ENCODE measurements at regions not wholly inside any gene's neighbourhood (a gene's known extent, or its start where the extent isn't known, plus 50 kb on each side); places are given as distances from the start of the nearest gene placed in this dataset.
A peak's percentile ranks its signal among the peaks of the same experiment; 100 is the strongest.
"Not testable (repeated sequence)": the region's sequence is repeated elsewhere in the genome, so short reads cannot be mapped to it uniquely, and the experiment has no call there.

DNA sequence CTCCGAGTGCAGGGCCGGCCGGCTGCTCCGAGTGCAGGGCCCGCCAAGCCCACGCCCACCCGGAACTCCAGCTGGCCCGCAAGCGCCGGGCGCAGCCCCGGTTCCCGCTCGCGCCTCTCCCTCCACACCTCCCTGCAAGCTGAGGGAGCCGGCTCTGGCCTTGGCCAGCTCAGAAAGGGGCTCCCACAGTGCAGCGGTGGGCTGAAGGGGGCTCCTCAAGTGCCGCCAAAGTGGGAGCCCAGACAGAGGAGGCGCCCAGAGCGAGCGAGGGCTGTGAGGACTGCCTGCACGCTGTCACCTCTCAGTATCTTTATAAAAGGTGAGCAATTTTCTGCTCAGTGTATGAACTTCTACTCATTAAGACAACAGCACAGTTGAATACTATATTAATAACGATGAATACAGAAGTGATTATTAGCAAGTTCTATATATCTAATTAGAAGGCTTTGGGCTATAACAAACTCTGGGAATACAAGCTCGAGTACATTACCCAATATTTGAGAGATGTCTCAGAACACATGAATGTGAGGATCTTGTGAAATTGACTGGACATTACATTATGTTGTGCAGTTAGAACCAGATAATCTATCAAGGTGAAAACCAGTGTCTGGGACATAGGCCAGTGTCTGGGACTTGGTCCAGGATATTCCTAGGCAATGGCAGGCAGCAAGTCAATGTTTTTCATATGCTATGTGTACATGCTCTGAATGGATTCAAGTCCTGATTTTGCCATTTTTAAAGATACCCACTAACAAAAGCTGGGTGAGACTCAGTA lies 112.9 kb downstream of the ZNF330 start:
- Histone ChIP-seq H3K4me3 (peak overlapping the region; percentile 50 to 65 (median 56)), H3K4me1 (peaks cover 3 to 29% (median 14%) of the 10 kb centered on the region in 4 donors), H3K27ac (replicated peaks in 1 of 4) (peak overlapping the region; percentile 66 to 79 (median 73))
- TF ChIP-seq POLR2AphosphoS5 (IDR thresholded peaks at IDR 0.05): peak in 1 of 2 donors; percentile 30
- intact Hi-C loops (cut with DNase I); H3K27me3 ChIP-seq; H3K36me3 ChIP-seq; H3K9me3 ChIP-seq; DNase-seq (ENCODE audit: extremely low spot score): not testable (repeated sequence)
- WGBS: 7% methylated on average over 23 of the region's 24 CpGs

DNA sequence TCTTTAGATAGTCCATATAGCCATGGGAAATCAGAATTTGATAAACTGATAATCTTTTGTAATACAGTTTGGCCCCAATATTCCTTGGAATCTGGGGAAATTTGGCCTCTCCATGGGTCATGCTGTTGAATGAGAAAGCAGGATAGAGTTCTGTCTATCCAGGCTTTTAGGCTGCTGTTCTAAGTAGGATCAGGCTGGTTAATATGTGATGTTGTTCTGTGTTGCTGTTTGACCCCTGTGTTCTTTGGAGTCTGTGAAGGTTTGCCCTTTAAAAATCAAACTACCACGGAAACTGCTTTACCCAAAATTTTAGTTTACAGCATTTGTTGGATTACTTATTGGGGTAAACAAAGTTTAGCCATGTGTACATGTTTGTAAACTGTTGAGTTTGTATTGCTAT lies 114.5 kb downstream of the ZNF330 start:
- intact Hi-C loops (cut with DNase I): no loop called here
- Histone ChIP-seq H3K36me3 (no peaks in the 10 kb centered on the region), H3K27ac (replicated peaks in 1 of 4) (peak overlapping the region in 1 of 4 donors; percentile 66)

DNA sequence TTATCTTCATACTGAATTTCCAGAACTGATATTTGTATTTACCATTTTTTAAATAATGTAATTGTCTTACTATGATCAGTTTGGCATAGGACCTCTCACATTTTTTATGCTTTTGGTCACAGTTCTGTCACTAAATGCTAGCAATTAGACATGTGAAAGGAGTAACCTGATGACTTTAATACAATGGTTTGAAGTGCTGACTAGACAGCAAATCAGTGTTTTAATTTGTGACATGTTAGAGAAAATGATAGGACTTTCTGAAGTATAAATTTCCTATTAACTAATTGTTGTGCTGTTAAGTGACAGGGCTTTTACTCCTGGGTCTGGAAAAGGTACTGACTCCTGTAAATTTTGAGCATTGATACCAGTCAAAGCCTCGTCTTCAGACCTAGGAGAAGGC lies 117.5 kb downstream of the ZNF330 start:
- TF ChIP-seq POLR2A (IDR thresholded peaks at IDR 0.05; ENCODE audit: low read depth): no peak
- TF ChIP-seq POLR2AphosphoS5 (IDR thresholded peaks at IDR 0.05): no peak
- TF ChIP-seq EP300 (IDR thresholded peaks at IDR 0.05): no peak
- TF ChIP-seq, protein P1, sequence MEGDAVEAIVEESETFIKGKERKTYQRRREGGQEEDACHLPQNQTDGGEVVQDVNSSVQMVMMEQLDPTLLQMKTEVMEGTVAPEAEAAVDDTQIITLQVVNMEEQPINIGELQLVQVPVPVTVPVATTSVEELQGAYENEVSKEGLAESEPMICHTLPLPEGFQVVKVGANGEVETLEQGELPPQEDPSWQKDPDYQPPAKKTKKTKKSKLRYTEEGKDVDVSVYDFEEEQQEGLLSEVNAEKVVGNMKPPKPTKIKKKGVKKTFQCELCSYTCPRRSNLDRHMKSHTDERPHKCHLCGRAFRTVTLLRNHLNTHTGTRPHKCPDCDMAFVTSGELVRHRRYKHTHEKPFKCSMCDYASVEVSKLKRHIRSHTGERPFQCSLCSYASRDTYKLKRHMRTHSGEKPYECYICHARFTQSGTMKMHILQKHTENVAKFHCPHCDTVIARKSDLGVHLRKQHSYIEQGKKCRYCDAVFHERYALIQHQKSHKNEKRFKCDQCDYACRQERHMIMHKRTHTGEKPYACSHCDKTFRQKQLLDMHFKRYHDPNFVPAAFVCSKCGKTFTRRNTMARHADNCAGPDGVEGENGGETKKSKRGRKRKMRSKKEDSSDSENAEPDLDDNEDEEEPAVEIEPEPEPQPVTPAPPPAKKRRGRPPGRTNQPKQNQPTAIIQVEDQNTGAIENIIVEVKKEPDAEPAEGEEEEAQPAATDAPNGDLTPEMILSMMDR (IDR thresholded peaks at IDR 0.05): no peak
- peaks cover 3 to 33% (median 13%) of the 10 kb centered on the region in 4 donors for H3K4me1 ChIP-seq
- no peaks in the 10 kb centered on the region for H3K27me3 ChIP-seq
- no peaks in the 10 kb centered on the region for H3K9me3 ChIP-seq
- H3K27ac ChIP-seq (replicated peaks in 1 of 4): no peak overlapping the region
- H3K4me3 ChIP-seq: no peak overlapping the region
- 100% methylated on average over 1 of the region's 1 CpG for WGBS
- DNase-seq (ENCODE audit: extremely low spot score): no peak
- intact Hi-C loops (cut with DNase I): no loop called here
- H3K36me3 ChIP-seq: no peaks in the 10 kb centered on the region

More for the DNA sequence above, 114.5 kb downstream of the ZNF330 start:
- peaks cover 3 to 36% (median 14%) of the 10 kb centered on the region in 4 donors for H3K4me1 ChIP-seq
- no peak overlapping the region for H3K4me3 ChIP-seq
- DNase-seq (ENCODE audit: extremely low spot score): no peak
- no peak for TF ChIP-seq POLR2A (IDR thresholded peaks at IDR 0.05; ENCODE audit: low read depth)
- no peak for TF ChIP-seq POLR2AphosphoS5 (IDR thresholded peaks at IDR 0.05)
- TF ChIP-seq, protein P1 (IDR thresholded peaks at IDR 0.05): no peak
- no peak for TF ChIP-seq EP300 (IDR thresholded peaks at IDR 0.05)
- no peaks in the 10 kb centered on the region for H3K27me3 ChIP-seq
- H3K9me3 ChIP-seq: no peaks in the 10 kb centered on the region
- 77% methylated on average over 1 of the region's 1 CpG for WGBS

DNA sequence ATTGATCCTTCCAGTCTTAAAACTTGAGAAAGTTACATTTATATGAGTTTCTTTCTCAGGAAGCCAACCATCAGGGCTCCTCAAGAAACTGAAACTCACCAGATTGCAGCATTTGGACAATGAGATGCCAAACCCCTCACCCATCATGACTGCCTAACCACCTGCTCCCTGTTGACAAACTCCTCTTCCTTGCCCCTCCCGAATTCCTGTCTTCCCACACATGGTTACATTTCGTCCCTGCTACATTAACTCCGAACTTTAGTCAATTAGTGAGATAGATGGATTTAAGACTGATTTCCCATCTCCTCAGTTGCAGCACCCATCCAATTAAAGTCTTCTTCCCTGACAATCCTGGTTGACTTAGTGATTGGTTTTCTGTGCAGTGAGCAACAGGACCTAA lies 118.7 kb downstream of the ZNF330 start:
- DNase-seq (ENCODE audit: extremely low spot score): no peak
- Histone ChIP-seq H3K4me3 (no peak overlapping the region), H3K27ac (replicated peaks in 1 of 4) (no peak overlapping the region), H3K36me3 (no peaks in the 10 kb centered on the region), H3K27me3 (no peaks in the 10 kb centered on the region), H3K4me1 (peaks cover 0 to 22% (median 4%) of the 10 kb centered on the region in 4 donors), H3K9me3 (no peaks in the 10 kb centered on the region)
- TF ChIP-seq POLR2A (IDR thresholded peaks at IDR 0.05; ENCODE audit: low read depth) (no peak), POLR2AphosphoS5 (IDR thresholded peaks at IDR 0.05) (no peak), EP300 (IDR thresholded peaks at IDR 0.05) (no peak)
- TF ChIP-seq, protein P1 (IDR thresholded peaks at IDR 0.05): no peak
- intact Hi-C loops (cut with DNase I): no loop called here
- whole genome bisulfite sequencing: 96% methylated on average over 3 of the region's 3 CpGs

DNA sequence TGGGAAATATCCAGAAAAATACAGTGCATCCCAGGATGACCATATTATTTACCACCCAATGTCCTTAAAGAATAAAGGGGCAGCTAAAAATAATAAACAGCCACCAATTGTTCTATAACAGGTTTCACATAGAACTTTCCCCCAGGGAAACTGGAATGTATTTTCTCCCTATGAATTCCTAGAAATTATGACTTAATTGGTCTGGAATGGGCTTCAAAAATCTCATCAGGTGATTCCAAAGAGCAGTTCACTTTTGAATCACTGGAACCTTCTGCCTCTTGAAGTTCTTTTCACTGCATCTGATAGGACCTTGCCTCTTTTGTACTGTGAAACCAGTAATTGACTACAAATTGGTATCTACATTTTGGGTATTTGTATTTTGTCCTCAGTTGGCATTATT lies 119.3 kb downstream of the ZNF330 start:
- Histone ChIP-seq H3K27me3 (no peaks in the 10 kb centered on the region), H3K4me1 (peaks cover 0 to 17% (median 2%) of the 10 kb centered on the region in 4 donors), H3K27ac (replicated peaks in 1 of 4) (no peak overlapping the region), H3K36me3 (no peaks in the 10 kb centered on the region), H3K4me3 (no peak overlapping the region), H3K9me3 (no peaks in the 10 kb centered on the region)
- TF ChIP-seq, protein P1 (IDR thresholded peaks at IDR 0.05): no peak
- TF ChIP-seq EP300 (IDR thresholded peaks at IDR 0.05): no peak
- no peak for TF ChIP-seq POLR2A (IDR thresholded peaks at IDR 0.05; ENCODE audit: low read depth)
- TF ChIP-seq POLR2AphosphoS5 (IDR thresholded peaks at IDR 0.05): no peak
- no peak for DNase-seq (ENCODE audit: extremely low spot score)
- intact Hi-C loops (cut with DNase I): loop anchor here (10.0 kb wide), 2 partner anchors 295 to 745 kb away; partner anchors contain the start of gene IL15
